Stimulated activated CD4-positive, alpha-beta T cell treated with anti-CD3 and anti-CD28 coated beads, TNF-alpha, amount 100 ng/mL, for 4 hours (primary cell): ENCODE measurements at regions not wholly inside any gene's neighbourhood (a gene's known extent, or its start where the extent isn't known, plus 50 kb on each side); places are given as distances from the start of the nearest gene placed in this dataset.

Experiments
- DNase-seq, 3 experiments: peaks; one replicate each; pipeline ENCODE4 v3.0.0-alpha.2; 2020; ENCODE audit warnings: low read depth in 3 of 3

DNA sequence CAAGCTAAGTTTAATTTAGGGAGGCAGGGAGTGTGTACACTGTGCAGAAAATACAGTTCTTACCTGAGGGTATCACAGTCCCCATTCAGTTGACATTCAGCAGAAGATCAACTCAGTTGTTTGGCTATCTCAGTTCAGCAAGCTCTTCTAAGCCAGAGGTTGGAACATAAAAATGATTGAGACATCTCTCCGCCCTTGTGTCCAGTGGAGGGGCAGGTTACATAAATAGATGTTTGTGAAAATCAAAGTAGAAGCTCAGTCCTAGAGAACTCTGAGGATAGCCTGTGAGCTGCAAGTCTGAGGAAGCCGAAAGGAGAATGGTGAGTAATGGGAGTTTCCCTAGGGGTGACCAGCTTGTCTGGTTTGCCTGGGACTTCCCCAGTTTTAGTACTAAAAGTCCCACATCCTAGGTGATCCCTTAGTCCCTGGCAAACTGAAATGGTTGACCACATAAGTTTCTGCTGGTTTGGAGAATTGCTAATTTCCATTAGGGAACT is 251.4 kb upstream of the ATP2B1 start:
- no peak for DNase-seq

DNA sequence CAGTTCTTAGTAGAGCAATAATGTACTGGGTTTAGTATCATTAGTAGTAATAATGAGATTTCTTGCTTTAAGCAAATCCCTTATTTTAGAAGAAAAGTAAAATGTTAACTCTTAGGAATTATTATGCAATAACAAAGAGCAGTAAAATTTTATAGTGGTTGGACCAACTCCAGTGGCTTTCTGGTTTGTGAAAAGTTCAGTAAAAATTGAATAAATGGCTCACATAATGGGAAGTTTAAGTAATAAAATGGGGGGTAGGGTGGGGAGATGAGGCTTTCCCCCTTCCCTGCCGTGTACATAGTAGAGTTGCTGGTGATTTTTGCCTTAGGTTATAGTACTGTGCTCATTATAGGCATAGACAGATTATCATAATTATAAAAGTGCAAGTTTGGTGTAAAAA is 250.5 kb upstream of the ATP2B1 start:
- no peak for DNase-seq

- DNase-seq, result no peak
Observed at GRCh38 chr12:89954259-89954658, 245.6 kb upstream of the ATP2B1 start.

DNA sequence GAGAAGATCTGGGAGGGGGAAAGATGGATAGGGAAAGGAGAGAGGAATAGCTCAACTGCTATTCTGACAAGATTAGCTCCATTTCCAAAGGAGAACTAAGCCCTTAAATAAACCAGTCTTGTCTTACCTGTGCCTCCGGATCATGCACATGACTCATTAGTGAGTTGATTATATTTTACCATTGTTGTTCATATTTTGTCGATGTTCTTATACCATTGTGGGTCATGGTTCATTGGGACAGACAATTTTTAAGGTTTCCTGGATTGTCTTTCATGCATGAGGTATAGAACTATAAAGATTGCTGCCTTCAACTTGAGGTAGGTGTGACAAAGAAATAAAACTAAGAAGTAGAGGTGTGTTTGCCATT is 243.0 kb upstream of the ATP2B1 start:
- DNase-seq, result no peak

DNA sequence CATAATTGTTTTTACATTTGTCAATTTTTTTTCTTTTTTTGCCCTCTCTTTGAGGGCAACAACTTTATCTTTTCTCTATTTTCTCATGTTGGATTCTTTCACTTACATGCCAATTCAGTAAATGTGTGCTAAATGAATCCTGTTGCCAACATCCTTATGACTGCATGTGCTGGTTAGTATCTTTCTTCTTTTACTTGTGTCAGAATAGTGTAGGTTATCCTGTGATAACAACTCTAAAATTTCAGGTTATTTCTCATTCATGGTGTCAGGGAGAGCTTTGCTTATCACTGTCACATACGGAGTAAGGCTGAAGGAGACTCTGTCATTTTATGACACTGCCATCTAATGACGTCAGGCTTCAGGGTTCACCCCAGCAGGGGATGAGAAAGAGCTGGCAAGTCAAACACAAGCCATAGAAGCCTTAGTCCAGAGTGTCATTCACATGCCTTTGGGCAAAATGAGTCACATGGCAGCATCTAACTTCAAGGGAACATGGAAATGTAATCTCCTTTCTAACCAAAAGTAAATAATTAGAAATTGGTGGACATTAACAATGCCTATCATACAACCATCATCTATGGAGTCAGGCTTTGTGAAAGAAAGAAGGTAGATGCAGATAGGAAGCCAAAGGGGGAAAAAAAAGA is 242.5 kb upstream of the ATP2B1 start:
- DNase-seq, result no peak

- no peak for DNase-seq
Observed at GRCh38 chr12:89950421-89950820, 241.8 kb upstream of the ATP2B1 start.

DNA sequence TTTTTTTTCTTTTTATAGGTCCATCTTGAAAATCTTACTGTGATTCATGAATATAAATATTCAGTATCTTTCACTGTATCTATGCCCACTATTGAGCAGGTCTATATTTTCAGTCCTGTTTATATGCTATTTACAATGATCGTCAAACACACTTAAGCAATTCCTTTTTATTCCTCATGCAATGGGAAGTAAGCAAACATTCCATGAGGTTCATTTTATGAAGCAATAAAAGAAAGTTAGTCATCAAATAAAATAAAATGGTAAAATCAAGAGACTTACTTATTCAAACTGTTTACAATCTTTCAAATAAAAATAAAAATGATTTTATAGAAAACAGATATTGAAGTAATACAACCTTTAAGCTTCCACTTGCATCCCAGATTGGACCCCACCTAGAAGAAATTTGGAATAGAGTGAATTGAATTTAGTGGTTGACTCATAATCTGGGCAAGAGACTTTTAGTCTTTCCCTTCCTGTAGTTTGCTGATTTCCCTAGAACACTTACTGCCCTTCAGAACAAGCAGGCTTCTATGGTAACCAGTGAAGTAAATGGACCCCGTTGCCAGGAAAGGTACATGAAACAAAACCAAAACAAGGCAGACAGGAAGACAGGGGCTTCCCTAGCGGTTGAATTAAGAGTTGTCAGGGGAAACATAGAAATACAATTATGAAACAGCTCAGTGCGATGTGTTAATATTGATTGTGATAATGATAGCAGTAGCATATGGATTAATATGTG is 241.0 kb upstream of the ATP2B1 start:
- peak in 2 of 3 experiments; percentile 3 to 35 for DNase-seq

DNA sequence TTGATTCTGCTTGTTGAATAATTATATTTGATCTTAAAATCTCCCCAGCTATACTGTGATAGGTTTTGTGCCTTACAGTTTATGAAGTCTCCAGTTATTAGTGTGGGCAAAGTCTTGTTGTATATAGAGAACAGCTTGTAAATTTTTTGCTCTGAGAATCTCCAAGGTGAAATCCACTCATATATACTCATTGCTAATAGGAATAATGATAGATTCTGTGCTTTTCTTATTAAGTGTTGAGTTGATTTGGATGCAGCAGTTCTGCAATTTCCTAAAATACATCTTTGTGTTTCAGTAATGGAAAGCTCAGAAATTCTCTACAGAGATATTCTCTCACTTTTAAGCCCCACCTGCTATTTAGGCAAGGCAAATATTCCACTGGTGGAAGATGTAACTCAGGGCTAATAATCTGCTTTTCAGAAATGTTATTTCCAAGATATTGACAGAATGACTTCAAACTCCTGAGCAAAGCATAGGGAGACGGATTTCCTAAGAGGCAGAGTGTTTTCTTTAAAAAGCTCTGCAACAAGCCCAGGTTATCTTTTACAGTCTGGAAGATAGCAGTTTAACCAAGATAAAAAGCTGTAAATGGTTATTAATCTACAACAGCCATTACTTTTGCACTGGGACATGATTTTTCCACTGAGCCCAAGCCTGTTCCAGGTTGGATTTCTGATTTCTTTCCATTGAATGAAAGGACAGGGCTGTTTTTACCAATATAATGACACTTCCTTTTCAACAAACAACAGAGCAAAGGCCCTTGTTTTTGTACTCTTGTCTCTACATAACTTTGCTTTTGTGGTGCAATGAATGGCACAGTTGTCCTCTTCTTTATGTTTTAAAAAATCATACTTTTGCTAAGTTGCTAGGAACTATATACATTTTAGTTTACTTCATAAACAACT is 239.9 kb upstream of the ATP2B1 start:
- no peak for DNase-seq

DNA sequence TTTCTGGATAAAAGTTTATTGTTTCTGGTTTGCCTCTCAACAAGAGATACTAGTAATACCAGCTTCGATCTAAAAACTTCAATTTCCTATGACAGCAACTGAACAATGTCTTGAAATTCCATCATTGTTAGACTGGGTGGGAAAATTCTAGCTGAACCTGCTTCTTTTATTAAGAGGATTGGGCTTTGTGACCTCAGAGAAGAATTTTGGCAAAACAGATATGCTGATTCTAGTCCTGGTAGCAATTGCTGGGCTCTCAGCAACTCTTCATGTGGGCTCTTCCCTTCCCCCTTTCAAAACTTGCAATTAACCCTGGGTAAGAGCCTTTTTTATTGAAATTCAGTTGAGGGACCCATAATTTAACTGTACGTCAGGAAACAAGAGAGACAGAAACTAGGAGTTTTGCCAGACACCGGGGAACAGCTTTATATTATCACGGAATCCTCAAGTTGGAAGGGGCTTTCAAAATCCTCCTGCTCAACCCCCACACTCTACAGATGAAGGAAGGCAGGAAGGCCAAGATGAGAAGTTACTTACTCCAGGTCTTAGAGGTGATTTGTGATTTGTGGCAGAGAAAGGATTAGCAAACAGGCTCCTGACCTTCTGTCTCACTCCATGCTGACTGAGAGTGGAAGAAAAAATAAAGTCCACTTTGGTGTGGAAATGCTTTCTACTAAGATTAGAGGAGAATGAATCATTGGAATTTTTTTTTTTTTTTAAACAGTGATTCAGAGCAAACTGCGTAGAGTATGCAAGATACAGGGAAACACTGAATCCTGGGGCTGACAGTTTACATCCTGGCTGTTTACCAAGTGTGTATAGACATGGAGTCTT is 239.0 kb upstream of the ATP2B1 start:
- DNase-seq, result no peak

- DNase-seq, result no peak
Observed at GRCh38 chr12:89946518-89947135, 238.0 kb upstream of the ATP2B1 start.

DNA sequence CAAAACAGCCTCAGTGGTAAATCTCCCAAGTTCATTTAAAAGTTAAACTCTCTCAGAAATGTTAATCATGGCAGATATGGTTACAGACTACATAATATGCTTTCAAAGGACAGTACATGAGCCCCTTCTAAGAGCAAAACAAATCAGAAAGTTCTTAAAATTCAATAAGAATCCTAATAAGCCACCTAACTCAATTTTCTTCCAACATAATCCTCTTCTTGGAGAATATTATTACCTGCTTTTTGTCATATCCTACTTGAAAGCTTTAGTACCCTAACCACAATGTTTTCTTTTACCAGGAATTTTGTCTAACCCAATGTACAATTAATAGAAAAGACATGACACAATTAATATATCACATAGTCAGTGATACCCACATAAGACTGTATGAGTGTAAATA is 236.5 kb upstream of the ATP2B1 start:
- DNase-seq, result no peak

DNA sequence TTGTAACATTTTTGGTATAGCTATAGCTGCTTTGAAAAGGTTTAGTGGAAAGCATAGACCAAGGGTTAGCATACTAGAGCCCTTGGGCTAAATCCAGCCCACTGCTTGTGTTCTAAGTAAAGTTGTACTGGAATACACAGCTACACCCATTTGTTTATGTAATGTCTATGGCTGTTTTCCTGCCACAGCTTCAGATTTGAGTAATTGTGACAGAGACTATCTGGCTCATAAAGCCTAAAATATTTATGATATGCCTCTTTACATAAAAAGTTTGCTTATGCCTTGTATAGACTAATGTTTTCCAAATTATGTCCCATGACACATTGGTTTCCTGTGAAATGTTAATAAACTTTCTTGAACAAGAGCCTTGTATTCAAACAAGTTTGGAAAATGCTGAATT is 234.8 kb upstream of the ATP2B1 start:
- no peak for DNase-seq

GRCh38 chr12:89941436-89941835 is 232.8 kb upstream of the ATP2B1 start:
- no peak for DNase-seq

- no peak for DNase-seq
Observed at GRCh38 chr12:89939522-89940215, 231.0 kb upstream of the ATP2B1 start.

DNA sequence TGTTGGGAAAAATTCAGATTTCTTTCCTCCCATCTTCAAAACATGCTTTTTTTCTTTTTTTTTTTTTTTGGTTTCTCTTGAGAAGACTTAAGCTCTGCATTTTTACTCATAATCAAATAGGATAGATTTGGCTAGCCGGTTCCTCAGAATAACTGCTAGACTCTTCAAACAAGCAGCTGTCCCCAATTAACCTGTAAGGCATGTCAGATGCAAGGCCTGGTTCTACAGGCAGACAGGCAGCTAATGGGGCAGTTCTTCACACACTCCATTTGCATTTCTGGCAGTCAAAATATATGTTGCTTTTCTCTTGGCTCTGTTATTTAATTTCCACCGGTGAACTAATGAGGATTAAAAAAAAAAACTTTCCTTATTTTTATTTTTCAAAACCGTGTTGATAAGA is 228.0 kb upstream of the ATP2B1 start:
- no peak for DNase-seq

DNA sequence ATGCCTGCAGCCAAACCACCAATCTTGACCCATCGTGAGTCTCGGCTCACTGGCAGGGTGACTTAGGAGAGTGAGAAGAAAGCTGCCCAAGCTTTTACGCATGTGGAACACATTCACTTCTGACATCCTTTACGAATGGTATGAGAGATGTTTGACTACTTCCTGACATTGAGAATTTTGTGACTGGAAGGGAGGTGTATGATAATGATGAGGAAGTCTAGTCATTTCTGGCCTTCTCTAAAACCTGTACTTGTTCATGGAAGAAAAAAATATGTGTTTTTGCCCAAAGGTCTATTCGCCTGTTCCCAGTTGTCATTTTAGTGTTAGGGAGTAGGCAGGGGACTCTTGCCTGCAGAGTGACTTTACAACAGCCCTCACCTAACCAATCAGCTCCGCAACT is 227.2 kb upstream of the ATP2B1 start:
- no peak for DNase-seq

DNA sequence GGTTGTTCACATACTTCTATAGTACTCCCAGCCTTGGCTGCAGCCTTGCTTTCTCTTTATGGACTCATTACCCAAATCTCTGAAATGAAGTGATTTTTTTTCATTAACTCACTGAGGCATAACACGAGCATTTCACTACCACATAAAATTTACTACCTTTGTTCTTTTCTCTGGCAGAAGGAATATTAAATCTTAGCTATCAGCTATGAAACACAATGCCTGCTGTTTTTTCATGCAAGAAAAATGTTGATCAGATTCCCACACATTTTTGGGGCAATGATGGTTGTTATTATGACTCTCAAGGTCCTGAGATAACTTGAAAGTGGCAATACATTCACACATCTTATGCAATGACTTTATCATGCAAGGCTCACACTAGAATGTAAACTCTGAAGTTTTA is 225.3 kb upstream of the ATP2B1 start:
- no peak for DNase-seq

DNA sequence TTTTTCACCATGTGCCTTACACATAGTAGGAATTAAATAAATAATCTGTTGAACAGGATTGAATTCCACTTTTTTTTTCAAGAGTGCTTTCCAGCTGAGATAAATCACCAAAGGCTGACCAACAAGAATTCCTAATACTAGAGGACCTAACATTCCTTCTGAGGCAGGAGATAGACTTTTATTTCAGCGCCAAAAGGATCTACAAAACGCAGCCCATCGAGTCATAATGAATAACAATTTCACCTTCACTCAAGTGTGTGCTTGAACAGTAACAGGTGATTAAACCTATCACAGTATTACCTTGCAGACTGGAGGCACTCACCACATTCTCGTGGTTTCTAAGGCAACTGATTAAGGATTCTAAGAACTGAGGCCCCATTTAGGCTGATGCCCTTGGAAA is 224.3 kb upstream of the ATP2B1 start:
- DNase-seq, result no peak

GRCh38 chr12:89928467-89928866 is 219.8 kb upstream of the ATP2B1 start:
- no peak for DNase-seq

- DNase-seq, result no peak
Observed at GRCh38 chr12:89927226-89927698, 218.6 kb upstream of the ATP2B1 start.
